ACC112 (cell line): ENCODE measurements at regions not wholly inside any gene's neighbourhood (a gene's known extent, or its start where the extent isn't known, plus 50 kb on each side); places are given as distances from the start of the nearest gene placed in this dataset.

Source experiments
- H2AFZ ChIP-seq: fragments of 200-600 bp; sonication (generic); one replicate; pipeline ENCODE4 v1.6.0; 2017; ENCODE audit warnings: antibody characterized with exemption, low read length; ENCODE audit not compliant: unreplicated experiment
- H3K27ac ChIP-seq: fragments of 200-600 bp; sonication (generic); 2 replicates; pipeline ENCODE4 v1.5.1; 2014; ENCODE audit warnings: low read depth, mild to moderate bottlenecking, antibody characterized with exemption, low read length, moderate library complexity
- H3K27me3 ChIP-seq: fragments of 200-600 bp; sonication (generic); 2 replicates; pipeline ENCODE4 v1.6.1; 2014; ENCODE audit warnings: mild to moderate bottlenecking, antibody characterized with exemption, low read length, moderate library complexity, mixed read lengths; ENCODE audit not compliant: insufficient read depth
- H3K36me3 ChIP-seq: fragments of 200-600 bp; sonication (generic); 2 replicates; pipeline ENCODE4 v1.6.1; 2016; ENCODE audit warnings: mild to moderate bottlenecking, antibody characterized with exemption, low read length, moderate library complexity, mixed read lengths; ENCODE audit not compliant: insufficient read depth
- H3K4me1 ChIP-seq: fragments of 200-600 bp; sonication (generic); one replicate; pipeline ENCODE4 v1.6.1; 2016; ENCODE audit warnings: low read length, mixed read lengths; ENCODE audit not compliant: insufficient read depth, unreplicated experiment, control insufficient read depth
- H3K4me3 ChIP-seq: fragments of 200-600 bp; sonication (generic); 2 replicates; pipeline ENCODE4 v1.5.1; 2014; ENCODE audit warnings: mild to moderate bottlenecking, low read depth, low read length
- H3K79me2 ChIP-seq: fragments of 200-600 bp; sonication (generic); one replicate; pipeline ENCODE4 v1.6.0; 2016; ENCODE audit warnings: low read length; ENCODE audit not compliant: control insufficient read depth, unreplicated experiment, insufficient read depth

DNA sequence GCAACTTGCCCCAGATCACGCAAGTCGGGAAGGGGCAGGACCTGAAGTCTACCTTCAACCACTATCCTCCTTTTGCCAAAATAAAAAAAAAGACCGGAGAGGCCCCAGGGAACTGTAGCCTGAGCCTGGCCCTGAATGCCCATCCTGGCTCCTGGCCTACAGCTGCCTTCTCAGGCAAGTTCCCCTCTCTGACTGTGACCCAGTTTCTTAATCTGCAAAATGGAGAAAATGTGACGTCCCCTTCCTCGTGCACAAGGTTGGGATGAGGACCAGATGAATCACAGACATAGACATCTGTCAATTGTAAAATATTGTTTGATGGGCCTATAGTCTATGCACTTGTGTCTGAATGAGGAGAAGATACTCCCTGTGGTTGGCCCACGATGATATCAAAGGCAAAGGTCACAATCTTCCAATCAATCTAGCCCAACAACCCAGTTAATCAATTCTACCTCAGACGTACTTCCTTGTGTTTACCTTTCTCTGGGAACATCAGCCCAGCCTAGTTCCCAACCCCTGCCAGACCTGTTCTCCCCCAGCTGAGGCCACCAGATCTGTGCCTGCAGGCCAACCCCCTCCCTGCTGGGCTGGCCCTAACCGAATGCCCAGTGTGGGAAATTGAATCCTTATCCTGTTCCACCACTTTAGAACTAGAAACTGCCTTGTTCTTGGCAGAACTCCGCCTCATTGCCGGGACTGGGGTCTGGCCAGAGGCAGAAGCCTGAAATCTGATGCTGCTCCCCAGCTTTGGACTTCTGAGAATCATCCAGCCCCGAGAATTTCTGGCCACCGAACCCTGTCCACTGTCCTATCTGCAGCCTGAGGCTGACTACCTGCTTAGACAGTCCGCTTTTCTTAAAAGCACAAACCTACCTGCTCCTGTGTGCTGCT lies 101.8 kb upstream of the LIPC start:
- no peaks in the 10 kb centered on the region for H3K79me2 ChIP-seq

DNA sequence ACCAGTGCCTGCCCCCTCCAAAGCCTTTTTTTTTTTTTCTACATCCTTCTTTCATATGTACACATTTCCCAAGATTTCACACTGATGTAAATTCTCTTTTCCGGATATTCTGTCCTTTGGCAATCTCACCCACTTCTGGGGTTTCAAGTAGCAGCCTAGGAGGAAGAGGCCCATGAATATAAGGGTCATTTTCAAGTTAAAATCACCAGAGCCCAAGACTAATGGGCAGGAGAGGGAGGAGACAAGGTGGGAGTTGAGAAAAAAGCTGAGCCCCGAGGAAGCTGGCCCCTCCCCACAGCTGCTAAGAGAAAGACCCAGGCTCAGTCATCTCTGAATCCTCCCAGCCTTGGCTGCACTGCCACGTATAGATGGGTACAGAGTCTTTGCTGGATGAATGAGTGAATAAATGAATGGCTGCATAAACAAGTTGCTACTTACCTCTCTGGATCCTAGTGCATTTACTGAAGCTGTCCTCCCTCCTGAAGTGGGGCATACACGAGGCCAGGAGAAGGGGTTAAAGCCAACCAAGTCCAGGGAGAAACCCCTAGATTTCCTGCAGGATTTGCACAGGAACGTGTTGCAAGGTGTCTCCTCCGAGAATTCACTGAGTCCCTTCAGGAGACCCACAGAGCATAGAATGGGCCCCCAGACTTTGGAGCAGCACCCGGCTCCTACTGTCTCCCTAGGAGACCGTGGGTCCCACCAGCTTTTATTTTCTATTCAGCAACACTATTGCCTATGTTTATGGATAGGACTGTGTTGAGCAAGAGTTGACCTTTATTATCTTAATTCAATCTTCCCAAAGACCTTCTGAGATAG lies 100.8 kb upstream of the LIPC start:
- Histone ChIP-seq H3K27ac (peak overlapping the region; percentile 94), H3K27me3 (no peaks in the 10 kb centered on the region), H3K4me3 (peak overlapping the region; percentile 24; the same call in 1 of the 2 replicates), H3K36me3 (no peaks in the 10 kb centered on the region), H3K79me2 (no peaks in the 10 kb centered on the region), H3K4me1 (peaks cover 32% of the 10 kb centered on the region), H2AFZ (peak overlapping the region; percentile 49)

More for the DNA sequence above, 101.8 kb upstream of the LIPC start:
- Histone ChIP-seq H3K4me3 (no peak overlapping the region), H3K4me1 (peaks cover 32% of the 10 kb centered on the region), H3K27me3 (no peaks in the 10 kb centered on the region), H3K36me3 (no peaks in the 10 kb centered on the region), H3K27ac (no peak overlapping the region), H2AFZ (no peak overlapping the region)

DNA sequence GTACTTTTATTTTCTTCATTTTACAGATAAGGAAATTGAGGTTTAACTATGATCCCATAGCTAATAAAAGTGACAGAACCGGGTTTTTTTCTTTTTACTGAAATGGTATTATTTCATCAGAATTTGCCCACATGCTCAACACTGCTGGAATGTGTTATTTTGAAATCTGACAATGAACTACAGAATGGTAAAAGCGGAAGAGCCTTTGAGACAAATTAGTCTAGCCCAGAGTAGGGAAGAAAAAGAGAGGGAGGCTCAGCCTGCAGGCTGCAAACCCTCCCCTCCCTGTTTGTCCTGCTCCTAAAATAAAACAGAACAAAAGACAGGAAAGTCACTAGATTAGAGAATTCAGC lies 100.3 kb upstream of the LIPC start:
- Histone ChIP-seq H3K27me3 (no peaks in the 10 kb centered on the region), H3K27ac (peak overlapping the region; percentile 94), H2AFZ (peak overlapping the region; percentile 47), H3K79me2 (no peaks in the 10 kb centered on the region), H3K4me1 (peaks cover 32% of the 10 kb centered on the region), H3K4me3 (peak overlapping the region; percentile 24; the same call in 1 of the 2 replicates), H3K36me3 (no peaks in the 10 kb centered on the region)

DNA sequence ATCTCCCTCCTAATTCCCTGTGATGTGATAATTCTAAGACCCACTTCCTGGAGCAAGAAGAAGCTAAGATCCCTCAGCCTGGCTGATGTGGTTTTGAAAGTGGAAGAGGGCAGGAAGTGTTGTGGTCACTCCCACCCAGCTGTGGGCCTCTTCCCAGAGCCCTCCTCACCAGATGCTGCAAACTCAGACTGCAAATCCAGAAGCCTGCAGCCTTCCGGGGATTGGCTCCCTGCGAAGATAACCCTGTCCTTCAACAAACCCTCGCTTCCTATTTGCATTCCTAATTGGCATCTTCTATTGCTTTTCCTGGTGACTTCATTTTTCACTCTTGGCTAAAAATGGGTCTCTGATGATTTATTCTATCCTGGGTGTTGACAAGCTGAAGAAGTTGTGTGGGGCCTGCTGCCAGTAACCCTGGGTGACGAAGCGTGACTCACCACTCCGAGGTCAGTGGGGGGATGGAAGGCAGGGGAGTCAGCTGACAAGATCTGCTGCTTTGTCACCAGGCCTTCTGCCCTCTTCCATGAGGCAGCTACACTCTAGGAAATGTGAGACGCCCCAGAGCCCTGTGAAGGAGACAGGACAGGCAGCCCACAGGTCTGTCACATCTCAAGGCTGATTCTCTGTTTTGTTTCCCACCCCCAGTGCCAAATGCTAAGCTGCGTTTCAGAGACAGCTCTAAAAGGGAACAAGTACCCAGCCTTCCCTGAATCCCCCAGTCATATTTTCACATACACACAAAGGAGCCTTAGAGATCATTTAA lies 99.7 kb upstream of the LIPC start:
- Histone ChIP-seq H3K4me3 (peak overlapping the region; percentile 24; the same call in 1 of the 2 replicates), H3K36me3 (no peaks in the 10 kb centered on the region), H3K27ac (peak overlapping the region; percentile 94), H2AFZ (peak overlapping the region; percentile 47), H3K4me1 (peaks cover 32% of the 10 kb centered on the region), H3K27me3 (no peaks in the 10 kb centered on the region), H3K79me2 (no peaks in the 10 kb centered on the region)

DNA sequence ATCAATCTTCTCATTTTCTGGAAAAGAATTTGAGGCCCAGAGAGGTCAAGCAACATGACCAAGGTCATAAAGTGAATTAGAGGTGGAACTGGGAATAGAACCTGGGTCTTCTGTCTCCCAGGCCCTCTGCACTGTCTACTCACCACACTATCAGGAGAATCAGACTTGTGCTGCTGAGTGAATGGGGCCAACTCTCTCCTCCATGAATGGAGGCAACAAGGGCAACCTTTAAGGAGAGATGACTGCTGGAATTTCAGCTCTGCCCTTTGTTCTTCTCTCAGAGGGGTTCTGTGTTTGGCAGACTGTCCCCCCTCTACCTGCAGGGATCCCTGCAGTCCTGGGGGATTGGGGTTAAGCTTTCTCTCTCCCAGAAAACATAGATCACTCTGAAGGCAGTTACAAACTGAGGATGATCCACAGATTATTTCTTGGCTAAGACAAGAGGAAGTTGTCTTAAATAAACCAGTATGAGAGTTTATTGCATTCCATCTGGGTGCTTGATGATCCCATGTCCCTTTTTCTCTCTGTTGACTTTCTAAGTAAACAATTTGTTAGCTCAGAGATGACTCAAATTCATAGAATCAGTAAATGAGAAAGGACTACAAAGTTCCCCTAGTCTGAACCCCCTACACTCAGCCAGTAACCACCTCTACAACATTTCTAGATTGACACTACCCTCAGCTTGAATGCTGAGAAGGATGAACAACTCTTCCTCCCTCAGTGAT lies 99.0 kb upstream of the LIPC start:
- Histone ChIP-seq H2AFZ (peak overlapping the region; percentile 33), H3K79me2 (no peaks in the 10 kb centered on the region), H3K27me3 (no peaks in the 10 kb centered on the region), H3K36me3 (no peaks in the 10 kb centered on the region), H3K4me3 (peak overlapping the region; percentile 12; the same call in 1 of the 2 replicates), H3K27ac (peak overlapping the region; percentile 94), H3K4me1 (peaks cover 32% of the 10 kb centered on the region)

DNA sequence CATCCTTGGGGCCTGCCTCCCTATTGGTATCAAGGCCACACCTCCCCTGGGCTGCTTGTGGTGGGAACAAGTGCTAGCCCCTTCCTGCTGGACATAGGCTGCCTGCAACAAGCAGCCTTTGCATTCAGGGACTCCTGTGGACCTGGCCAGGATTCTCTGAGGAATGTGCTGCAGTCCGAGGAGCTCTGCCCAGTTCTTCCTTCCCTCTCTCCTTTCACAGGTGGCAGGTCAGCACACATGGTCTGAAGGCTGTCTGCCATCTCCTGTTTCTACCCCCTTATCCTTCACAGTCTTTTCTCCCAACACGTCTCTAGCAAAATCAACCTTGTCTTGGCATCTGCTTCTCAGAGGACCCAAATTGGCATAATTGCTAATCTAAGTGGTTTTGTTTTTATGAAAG lies 97.0 kb upstream of the LIPC start:
- no peaks in the 10 kb centered on the region for H3K36me3 ChIP-seq
- H3K4me1 ChIP-seq, result peaks cover 32% of the 10 kb centered on the region
- H3K4me3 ChIP-seq, result no peak overlapping the region
- H2AFZ ChIP-seq, result no peak overlapping the region
- H3K79me2 ChIP-seq, result no peaks in the 10 kb centered on the region
- H3K27ac ChIP-seq, result no peak overlapping the region
- H3K27me3 ChIP-seq, result no peaks in the 10 kb centered on the region

DNA sequence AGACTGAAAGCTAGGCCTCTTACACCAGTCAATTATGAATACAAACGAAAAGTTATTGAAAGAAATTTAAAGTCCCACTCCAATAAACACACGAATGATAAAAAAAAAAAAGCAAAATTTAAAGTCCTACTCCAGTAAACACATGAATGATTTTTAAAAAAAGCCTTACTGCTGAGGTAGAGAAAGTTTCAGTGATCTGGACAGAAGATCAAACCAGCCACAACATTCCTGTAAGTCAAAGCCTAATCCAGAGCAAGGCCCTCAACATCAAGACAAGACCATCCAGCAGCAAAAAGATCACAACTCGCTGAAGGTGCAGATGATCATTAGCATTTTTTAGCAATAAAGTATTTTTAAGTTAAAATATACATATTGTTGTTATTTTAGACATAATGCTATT lies 95.6 kb upstream of the LIPC start:
- H3K36me3 ChIP-seq, result no peaks in the 10 kb centered on the region
- H3K27me3 ChIP-seq, result no peaks in the 10 kb centered on the region

DNA sequence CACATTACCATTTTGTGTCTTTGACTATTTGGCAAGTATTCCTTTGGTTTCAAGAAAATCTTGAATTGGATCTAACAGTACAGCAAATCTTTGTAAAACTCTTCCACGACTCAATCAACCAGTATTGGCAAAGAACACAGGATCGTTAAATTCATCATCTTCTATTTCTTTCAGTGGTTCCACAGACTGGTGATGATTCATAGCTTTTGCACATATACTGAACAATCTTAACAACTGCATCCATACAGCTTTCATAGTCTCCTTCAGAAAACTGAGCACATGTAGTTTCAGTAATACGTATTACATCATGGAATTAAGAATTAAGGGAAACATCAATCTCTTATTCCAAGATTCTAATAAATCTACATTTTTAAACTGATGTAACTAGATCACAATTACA lies 91.6 kb upstream of the LIPC start:
- Histone ChIP-seq H3K27ac (no peak overlapping the region), H3K79me2 (no peaks in the 10 kb centered on the region), H3K4me3 (no peak overlapping the region), H3K36me3 (no peaks in the 10 kb centered on the region), H3K27me3 (no peaks in the 10 kb centered on the region), H2AFZ (peak overlapping the region; percentile 39), H3K4me1 (no peaks in the 10 kb centered on the region)

More for the DNA sequence above, 95.6 kb upstream of the LIPC start:
- Histone ChIP-seq H3K4me1 (peaks cover 21% of the 10 kb centered on the region), H3K27ac (no peak overlapping the region), H3K4me3 (no peak overlapping the region), H3K79me2 (no peaks in the 10 kb centered on the region), H2AFZ (no peak overlapping the region)

DNA sequence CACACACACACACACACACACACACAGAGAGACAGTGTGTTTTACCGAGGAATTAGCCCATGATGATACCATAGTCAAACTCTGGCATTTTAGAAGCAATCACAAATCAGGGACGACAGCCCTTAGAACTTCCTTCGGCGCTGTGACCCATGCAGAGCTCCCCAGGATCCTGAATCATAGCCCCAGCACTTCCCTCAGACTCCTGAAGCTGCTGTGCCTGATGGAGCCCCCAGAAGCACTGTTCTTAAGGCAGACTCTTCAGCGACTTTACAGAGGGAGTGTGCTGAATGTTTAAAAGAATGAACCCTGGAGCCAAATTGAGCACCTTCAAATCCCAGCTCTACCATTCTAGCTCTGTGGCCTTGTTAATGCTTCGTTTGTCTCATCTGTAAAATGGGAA lies 89.3 kb upstream of the LIPC start:
- H3K4me3 ChIP-seq, result no peak overlapping the region
- no peak overlapping the region for H3K27ac ChIP-seq
- H2AFZ ChIP-seq, result no peak overlapping the region
- H3K27me3 ChIP-seq, result no peaks in the 10 kb centered on the region
- no peaks in the 10 kb centered on the region for H3K36me3 ChIP-seq
- H3K4me1 ChIP-seq, result no peaks in the 10 kb centered on the region
- H3K79me2 ChIP-seq, result no peaks in the 10 kb centered on the region
